LoVo (cell line): ENCODE measurements at regions not wholly inside any gene's neighbourhood (a gene's known extent, or its start where the extent isn't known, plus 50 kb on each side); places are given as distances from the start of the nearest gene placed in this dataset.
A peak's percentile ranks its signal among the peaks of the same experiment; 100 is the strongest.
"Not testable (repeated sequence)": the region's sequence is repeated elsewhere in the genome, so short reads cannot be mapped to it uniquely, and the experiment has no call there.

Experiments
- DNase-seq: peaks from one replicate; pipeline ENCODE4 v3.0.0-alpha.2; 2016; ENCODE audit warnings: low spot score

DNA sequence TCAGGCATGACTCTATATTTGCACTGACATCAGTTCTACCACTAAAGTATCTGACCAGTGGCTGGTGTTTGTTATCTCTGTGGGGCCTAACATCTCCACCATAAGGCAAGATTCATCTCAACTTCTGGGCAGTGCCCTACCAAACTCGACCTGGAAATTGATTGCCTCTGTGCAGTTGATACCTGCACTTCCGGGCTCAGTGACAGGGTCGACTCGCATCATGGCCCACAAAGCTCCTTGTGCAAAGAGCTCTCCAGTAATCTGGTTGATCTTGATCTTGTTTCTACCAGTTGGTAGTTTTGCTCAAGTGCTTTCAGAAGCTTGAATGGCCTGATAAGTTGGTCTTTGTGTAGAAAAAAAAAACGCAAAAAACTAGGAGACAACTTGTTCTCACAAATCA is 501.1 kb upstream of the JAG1 start:
- no peak for DNase-seq

DNA sequence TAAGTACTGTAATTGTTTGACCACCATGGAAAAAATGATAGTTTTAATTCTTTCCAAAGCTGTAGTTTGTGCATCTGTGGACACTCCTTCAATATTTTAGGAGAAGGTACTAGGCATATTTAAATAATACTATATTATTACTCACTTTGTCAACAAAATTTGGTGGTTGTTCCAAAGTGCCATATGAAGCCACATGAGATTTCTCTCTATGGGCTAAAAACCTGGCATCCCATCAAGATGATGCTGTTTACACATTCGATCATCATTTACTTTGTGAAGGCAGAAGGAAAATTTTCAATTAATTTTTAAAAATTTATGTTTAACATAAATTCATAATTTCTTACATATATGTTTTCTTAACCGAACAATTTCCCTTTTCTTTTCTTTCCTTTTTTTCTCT is 502.6 kb upstream of the JAG1 start:
- no peak for DNase-seq

DNA sequence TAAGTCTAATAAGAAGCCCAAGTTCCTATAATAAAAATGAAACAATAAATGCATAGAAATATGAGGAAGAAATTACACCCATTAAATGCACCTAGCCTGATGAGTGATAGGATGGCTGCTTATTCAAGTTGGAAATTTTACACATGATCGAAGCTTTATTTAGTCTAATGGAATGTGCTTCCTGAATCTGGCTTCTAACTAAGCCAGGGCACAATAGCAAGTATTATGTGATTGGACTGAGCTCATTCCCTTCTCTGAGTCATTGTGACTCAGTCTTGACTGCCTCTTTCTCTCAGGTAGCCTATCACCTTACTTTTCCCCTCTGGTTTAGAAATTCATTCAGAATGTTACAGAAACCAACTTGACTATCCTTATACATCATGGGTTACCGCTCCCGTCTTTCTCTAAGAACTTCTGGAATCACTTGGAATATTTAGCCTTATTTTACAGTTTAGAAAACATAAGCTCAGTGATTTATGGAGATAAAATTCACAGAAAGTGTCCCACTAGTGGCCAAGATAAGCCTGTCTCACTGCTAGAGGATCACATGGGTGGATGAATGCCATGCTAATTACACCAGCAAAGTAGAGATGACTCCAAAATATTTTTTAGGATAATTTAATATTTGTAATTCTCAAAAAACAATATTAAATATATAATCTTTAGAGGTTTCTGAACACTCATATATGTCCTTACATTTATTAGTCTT is 505.3 kb upstream of the JAG1 start:
- DNase-seq = peak; percentile 52

DNA sequence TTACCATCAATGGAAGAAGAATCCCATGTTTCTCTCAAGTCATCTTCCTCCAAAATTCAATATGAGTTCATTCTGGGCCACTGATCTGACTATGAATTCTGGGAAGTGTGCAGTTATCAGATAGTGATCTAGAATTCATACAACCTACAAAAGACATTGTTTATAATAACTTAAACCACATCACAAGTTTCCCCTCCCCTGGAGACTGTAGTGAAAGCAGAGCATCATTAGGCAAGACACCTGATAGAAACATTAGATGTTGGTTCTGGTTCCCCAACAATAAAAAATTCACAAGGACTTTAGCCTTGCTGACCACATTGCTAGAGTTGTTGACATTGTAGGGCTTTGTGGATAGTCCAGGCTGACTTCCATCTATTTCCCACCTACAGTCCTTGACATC is 506.4 kb upstream of the JAG1 start:
- no peak for DNase-seq

DNA sequence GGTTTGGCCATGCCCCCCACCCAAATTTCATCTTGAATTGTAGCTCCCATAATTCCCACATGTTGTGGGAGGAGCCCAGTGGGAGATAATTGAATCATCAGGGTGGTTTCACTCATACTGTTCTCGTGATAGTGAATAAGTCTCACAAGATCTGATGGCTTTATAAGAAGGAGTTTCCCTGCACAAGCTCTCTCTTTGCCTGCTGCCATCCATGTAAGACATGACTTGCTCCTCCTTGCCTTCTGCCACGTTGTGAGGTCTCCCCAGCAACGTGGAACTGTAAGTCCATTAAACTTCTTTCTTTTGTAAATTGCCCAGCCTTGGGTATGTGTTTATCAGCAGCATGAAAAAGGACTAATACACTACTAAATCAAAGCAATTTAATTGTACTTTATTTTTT is 507.3 kb upstream of the JAG1 start:
- not testable (repeated sequence) for DNase-seq

DNA sequence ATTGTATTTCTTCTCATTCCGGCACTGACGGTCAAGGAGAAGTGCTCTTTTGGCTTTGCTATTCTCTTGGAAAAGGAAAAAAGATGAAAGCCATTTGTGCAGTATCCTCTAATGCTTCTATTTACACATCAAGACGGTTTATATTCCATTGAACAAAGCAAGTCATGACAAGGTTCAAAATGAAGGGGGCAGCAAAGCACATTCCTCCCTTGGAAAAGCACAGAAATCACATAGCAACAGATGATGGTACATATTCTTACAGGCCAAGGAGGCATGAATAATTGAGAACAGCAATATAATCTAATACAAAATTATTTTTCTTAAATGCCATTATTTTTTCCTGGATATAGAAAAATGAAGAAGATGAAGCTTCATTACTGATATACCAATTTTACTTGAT is 508.2 kb upstream of the JAG1 start:
- no peak for DNase-seq

DNA sequence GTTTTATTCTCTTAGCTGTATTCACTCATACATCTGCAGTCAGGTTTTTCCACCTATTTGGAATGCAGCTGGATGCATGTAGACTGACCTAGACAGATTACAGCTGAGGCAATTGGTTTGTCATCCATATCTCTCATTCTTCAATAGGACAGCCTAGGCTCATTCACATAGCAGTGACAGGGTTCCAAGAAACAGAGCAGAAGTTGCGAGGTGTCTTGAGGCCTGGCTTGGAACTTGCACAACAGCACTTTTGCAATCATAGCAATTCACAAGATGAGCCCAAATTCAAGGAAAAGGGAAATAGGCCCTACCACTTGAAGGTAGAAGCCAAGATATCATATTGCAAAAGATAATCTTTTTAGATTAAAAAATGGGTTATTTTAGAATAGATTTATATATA is 508.9 kb upstream of the JAG1 start:
- DNase-seq = no peak

DNA sequence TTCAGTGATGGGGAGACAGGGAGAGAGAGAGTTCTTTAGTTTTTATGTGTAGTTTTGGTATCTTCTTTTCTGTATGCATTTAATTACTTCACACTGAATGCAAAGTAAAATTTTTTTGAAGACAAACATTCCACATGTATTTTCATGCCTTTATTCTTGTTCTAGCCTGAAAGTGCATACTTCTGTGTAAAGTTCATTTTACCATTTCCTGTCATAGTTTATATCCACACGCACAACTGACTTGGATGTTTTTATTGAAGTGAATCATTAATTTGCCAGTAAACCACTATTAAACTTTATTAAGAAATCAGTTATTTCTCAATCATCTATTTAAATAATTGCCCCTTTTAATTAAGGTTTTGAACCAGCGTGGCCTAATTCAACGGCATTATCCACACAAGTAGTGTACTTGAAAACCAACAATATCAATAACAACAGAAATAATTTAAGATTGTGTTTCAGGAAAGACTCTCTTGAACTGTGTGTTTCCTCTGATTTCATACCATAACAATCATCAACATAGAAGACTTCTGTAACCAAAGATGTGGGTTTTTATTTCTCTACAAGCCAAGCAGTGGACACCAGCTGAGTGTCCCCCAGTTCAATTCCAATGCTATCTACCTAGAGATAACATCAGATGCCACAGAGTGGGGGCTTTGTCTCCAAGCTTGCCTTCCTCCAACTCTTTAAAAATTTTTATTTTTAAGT is 512.7 kb upstream of the JAG1 start:
- no peak for DNase-seq

DNA sequence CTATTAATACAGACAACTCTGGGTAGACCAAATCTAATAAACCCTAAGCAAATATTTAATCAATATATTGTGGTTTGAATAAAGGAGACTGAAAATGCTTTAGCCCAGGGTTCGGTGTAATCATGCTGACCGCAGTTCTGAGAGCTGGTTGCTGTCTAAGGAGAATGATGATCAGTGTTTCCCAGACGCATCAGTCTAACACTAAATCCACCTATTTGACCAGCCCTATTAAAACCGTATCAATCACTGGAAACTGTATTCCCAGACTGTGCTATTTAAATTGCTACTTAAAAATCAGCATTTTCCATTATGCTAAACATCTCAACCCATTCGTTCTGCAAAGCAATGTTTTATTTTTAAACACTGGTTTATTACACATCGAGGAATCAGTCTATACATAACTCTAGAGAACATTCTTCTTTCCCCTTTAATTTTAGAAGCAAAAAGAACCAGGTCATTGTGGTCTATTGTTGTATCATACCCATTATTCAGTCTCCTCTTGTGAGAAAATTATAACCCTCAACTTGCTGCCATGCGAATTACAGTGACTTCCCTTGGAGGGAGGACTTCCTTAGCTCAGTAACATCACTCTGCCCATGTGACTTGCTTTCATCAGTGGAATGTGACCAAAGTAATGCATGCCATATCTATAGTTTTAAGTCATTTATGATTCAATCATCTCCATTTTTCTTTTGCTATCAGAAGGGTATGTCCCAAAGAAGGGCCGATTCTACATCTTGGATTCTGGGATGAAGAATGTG is 515.2 kb upstream of the JAG1 start:
- no peak for DNase-seq

DNA sequence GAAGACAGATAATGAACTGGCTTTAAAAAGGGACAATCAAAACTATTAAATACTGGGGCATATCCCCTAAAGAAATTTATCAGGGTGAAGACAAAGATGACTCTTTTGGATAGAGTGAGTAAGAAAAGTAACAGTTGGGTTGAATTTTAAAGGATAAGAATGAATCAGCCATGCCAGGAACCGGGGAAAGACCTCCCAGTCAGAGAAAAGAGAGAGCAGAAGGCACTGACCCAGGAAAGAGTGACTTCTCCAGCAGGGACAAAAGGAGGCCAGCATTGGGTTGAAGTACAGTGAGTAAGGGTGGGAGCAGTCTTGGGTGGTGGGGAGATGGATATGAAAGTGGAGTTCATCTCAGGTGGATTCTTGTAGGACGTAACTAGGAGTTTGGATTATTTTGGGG is 516.9 kb upstream of the JAG1 start:
- DNase-seq = no peak

DNA sequence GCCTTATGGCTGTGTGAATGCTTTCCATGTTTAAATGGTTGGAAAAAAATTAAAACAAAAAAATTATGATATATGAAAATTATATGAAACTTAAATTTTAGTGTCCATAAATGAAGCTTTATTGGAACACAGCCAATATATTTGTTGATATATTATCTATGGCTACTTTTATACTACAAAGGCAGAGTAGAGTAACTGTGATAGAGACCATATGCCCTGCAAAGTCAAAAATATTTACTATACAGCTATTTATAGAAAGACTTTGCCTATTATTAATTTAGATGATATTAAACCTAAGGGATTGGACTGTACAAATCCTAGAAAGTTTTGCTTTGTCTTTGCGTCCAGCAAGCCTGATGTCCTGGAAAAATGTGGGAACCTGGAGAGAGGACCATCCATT is 518.3 kb upstream of the JAG1 start:
- DNase-seq = no peak

DNA sequence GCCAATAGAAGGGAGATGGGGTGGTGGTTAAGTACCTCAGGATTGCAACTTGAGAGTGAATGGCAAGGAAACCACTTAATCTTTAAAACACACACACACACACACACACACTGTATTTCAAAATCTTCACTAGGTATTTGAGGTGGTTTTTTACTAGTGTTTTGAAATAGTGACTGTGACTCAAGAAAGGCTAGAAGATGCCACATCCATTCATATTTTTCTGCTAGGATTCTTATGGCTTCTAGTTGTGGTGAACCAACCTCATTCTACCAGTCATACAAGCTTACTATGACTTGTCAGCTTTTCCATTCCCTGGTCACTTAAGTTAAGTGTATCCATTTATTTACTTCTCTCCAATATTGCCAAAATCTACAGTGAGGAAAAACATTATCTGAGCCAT is 519.4 kb upstream of the JAG1 start:
- DNase-seq = no peak

DNA sequence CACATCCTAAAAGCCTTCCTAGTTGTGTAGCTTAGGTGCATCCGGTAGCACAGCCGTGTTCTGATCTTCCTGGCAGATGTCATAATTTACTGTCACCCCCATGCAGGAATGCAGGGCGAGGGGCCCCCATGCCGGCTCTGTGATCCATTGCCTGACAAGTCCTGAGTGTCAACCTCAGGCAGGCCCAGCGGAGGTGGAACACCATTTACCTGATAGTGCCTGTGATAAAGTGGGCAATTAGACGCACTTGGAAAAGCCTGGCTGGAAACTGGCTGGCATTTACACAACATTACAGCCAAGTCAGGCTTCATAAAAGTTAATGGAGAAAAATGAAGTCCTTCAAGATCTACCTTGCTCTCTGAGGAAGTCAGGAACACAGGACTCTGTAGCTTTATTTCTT is 521.4 kb upstream of the JAG1 start:
- DNase-seq = no peak

DNA sequence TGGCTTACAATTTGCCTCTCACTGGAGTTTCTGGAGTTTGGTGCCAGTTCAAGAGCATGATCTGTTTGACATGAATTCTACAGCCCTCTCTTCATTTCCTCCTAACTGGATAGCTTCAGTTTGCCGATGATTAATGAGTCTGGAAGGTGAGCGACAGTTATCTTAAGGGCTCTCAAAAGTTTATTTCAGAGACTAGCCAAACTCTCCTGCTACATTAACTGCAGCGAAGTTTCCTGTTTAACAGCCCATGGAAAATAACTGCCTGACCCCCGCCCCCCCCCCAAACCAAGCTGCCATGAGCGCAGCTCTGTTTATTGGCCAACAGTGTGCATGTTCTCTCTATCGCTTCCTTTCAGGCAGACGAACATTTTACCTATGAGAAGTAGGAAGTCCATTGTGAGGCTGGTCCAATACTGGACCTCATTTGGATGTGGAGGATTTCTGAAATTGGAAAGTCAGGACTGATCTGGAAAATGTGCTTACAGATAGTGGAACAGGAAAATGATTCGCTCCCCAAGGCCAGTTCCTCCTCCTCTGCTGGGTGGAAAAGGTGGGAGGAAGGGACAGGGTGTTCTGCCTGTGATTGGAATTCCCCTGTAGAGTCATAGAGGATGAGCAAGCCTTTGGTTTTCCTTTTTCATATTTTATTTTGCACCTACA is 522.2 kb upstream of the JAG1 start:
- DNase-seq = no peak

DNA sequence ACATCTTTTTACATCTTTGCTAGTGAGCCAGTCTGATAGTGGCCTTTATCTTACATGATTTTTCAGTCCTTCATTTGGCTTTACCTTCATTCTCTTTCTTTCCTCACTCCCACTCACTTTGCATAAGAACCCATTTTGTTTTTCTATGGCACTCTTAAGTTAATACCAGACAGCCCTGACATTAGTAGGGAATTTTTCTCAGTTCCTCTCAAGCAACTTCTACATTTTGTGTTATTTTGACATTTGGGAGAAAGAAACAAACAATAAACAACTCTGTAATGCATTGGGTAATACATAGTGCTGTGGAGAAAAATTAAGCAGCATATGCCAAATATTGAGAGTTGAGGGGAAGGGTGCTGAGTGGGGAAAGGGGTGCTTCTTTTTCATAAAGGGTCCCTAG is 524.1 kb upstream of the JAG1 start:
- DNase-seq = no peak

DNA sequence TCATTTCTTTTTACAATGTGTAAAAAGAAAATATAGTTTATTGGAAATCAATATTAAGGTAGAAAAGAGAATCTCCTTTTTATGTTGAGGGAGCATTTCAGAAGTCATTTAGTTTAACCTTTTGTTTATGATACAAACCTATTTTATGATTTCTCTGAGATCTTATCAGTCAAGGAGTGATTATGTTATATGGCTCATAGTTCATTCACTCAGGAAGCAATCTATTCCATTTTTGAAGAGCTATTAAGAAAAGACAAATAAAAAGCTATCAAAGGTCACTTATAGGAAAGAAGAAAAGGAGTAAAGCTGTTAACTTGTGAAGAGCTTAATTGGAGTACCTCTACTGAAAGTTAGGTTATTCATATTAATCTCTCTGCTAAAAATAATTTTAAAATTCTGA is 526.6 kb upstream of the JAG1 start:
- peak; percentile 59 for DNase-seq

DNA sequence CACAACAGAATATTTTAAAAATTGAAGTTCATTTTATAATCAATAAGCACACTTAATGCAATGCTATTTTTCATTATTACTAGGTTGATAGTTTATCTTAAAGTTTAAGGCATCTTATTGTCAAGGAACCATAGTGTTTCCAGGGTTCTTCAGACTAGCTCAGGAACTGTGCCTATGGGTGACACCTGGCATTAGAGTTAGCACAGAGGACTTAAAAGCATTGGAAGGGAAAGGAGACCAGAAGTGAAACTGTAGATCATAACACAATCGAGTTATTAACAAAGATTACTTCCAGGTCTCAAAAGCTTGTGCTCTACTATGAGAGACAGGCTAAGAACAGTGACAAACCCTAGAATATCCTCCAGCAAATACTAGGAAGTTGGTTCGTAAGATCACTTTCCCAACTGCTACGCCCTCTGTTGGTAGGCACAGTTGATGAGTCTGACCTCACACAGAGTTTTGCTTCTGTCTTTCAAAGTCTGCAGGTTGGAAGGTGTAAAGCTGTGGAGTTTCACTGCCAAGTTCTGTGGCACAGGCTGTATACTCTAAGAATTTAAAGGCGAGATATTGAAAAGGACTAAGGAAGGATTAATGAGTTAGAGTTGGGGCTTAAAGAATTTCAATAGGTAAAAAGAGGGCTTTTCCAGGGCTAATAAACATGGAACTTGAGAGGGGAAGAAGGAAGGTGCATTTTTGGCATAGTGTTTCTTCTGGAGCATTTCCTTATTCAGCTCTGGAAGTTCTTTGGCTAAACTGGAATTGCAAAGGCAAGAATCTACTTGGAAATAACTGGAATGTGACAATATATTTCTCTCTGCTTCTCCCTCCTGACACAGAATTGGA is 531.3 kb upstream of the JAG1 start:
- DNase-seq = peak; percentile 64

DNA sequence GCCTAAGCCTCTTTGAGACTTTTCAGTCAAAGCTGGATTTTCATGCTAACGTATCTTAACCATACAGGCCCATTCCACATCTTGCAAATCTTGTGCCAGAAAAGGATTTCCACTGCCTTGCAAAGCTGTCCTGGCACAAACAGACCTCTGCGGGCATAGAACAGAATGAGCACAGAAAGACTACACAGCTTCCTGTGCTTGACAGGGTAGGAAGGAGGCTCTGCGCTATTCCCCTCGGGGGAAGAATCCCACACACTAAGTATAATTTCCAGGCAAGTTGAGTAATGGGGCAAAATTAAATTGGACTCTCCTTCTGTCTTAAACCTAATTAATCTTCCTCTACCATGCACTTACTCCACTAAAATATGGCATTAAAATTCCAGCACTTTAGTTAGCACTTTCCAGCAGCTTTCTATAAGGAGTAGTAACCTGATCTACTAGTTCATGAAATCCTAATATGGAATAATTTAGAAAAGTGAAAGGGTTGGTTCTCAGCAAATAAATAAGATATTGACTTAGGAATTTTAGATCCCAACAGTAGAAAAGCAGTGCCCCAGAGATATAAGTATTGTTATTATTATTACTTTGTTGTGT is 532.1 kb upstream of the JAG1 start:
- no peak for DNase-seq

DNA sequence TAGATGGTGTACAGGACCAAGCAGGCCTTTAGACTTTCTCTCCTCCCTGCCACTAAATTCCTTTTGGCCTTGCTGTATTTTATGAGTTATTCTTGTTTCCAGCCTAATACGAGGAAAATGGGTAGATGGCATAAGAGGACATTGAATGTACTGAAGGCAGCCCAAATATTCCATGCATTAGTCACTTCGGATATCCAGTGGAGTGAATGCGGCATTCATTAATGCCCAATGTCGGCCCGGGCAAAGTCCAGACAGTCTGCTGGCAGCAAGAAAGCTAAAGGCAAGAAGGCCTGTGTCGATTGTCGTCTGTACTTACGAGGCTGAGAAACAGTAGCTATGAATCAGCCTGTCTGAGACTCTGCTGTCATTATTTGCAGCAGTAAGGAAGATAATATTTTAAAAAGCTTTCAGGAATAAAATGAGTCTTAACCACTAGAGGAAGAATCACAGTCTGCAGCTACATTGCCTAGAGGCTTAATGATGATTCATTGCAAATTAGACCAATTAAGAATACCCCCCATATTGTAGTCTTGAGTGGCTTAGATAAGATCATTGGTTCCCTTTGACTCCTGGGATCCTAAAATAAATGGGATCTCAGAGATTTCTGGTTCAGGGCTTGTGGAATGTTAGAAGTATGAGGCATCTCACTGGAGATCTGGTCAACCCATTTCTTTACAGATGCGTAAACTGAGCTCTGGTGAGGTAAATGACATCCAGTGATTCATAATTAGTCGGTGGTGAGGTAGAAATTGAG is 534.1 kb upstream of the JAG1 start:
- DNase-seq = peak; percentile 92

DNA sequence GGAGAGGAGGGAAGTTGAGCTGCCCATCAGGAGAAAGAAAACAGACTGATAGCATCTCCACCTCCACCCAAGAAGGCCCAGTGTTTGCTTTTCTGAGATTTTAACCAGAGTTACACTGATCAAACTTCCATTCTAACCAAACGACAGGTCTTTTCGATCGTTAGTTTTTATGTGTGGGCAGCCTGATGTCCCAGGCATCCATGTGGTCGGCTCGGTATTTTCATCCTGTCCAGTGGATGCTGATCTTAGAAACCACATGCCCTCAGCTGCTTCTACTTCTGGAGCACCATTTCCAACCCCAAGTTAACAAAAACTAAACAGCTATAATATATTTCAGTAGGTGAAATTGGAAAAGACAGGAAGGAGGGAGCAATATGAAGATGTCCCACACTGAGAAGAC is 536.8 kb upstream of the JAG1 start:
- DNase-seq = no peak

DNA sequence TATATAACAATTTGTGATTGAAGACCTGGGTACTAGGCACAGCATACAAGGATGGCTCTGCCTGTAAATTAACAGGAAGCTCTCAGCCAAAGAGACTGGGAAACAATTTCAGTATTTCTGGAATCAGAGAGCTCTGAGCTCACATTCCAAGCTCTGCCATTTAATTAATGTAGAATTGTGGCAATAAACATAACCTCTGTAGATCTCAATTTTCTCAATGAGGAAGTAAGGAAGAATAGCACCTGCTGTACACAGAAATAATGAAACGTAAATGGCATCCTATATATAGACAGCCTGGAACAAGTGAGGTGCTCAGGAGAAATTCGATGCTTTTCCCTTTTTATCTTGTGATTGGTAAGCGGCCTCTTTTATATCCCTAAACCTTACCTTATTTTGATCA is 538.5 kb upstream of the JAG1 start:
- DNase-seq = no peak
